Epithelial cell of esophagus (primary cell): ENCODE measurements at regions not wholly inside any gene's neighbourhood (a gene's known extent, or its start where the extent isn't known, plus 50 kb on each side); places are given as distances from the start of the nearest gene placed in this dataset.

Source experiments
- DNase-seq: peaks from one replicate; pipeline ENCODE4 v3.0.0; 2010; ENCODE audit warnings: low read depth
- H3K4me3 ChIP-seq: 2 replicates; pipeline ENCODE4 v1.5.1; 2011; ENCODE audit warnings: mild to moderate bottlenecking, low read length, control low read depth
- TF ChIP-seq, protein P1 (sequence below): IDR thresholded peaks from 2 replicates; pipeline ENCODE4 v1.5.1; 2011; ENCODE audit warnings: low read depth, mild to moderate bottlenecking, low read length, control low read depth, inconsistent platforms; ENCODE audit not compliant: insufficient read depth; ENCODE audit errors: missing control alignments

DNA sequence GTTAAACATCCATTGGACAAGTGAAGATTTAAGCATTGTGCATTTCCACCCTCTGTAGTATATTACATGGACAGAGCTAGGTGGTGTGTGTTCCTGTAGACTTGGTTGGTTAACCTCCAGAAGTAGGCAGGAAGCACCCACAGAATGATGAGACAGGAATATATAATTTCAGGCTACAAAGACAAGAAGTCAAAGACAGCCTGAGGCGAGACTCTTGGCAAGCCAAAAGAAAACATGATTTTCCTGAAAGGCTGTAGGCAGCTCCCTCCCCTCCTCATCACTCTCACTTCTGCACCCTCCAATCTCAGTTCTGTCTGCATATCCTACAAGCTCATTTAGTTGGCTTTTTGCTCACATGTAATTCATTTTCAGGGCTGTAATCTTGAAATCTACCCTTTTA is 110.0 kb upstream of the SLC35B3 start:
- TF ChIP-seq, protein P1, sequence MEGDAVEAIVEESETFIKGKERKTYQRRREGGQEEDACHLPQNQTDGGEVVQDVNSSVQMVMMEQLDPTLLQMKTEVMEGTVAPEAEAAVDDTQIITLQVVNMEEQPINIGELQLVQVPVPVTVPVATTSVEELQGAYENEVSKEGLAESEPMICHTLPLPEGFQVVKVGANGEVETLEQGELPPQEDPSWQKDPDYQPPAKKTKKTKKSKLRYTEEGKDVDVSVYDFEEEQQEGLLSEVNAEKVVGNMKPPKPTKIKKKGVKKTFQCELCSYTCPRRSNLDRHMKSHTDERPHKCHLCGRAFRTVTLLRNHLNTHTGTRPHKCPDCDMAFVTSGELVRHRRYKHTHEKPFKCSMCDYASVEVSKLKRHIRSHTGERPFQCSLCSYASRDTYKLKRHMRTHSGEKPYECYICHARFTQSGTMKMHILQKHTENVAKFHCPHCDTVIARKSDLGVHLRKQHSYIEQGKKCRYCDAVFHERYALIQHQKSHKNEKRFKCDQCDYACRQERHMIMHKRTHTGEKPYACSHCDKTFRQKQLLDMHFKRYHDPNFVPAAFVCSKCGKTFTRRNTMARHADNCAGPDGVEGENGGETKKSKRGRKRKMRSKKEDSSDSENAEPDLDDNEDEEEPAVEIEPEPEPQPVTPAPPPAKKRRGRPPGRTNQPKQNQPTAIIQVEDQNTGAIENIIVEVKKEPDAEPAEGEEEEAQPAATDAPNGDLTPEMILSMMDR = no peak
- peak; percentile 10 for DNase-seq
- no peak overlapping the region for H3K4me3 ChIP-seq

DNA sequence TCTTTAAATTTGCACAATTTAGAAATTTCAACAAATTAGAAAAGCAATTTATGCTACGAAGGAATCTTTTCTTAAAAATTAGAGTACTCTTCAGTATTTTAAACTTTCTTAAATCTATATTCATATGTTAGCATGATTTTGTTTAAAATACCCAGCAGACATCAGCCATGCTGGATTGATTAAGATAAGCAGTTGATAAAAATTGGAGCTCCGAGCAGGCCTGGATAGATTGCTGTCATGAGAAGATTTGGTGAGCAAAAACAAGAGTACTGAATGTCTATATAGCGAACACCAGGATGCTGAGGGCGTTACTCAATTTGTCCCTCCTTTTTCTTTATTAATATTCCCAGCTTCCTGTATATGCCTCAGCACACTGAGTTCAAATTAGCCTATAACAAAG is 108.4 kb upstream of the SLC35B3 start:
- TF ChIP-seq, protein P1 = no peak
- DNase-seq = no peak
- no peak overlapping the region for H3K4me3 ChIP-seq

DNA sequence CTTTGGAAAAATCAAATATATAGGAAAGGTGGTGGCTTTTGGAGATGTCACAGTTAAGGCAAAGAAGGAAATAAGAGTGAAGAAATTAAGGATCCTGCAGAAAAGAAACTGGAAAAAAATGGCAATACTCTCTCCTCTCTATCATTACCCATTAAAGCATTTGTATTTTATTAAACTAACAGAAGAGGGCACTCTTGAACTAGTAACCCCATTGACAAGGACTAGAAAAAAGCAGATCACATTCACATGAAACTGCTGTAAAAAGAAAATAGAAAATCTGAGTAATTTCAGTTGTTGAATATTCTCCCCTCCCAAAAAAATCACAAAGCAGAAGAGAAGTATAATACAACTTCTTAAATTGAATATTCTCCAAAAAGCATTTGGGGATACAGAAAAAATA is 104.1 kb upstream of the SLC35B3 start:
- TF ChIP-seq, protein P1 = peak; percentile 11
- H3K4me3 ChIP-seq = no peak overlapping the region
- peak; percentile 36 for DNase-seq

DNA sequence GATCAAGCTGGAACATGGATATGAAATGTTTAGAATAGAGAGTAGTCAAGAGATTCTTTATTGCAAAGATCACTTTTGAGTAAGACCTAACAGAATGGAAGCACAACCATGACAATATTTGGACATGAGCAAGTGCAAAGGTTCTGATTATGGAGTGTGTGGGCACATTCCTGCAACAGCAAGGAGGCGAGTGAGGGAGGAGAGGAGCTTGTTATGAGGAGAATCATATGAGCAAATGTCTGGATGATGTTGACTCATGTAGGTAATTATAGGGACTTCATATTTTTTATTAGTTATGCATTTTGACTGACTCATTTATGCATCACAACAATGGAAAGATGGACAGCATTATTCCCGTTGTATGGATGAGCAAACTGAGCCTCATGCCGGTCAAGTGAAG is 100.8 kb upstream of the SLC35B3 start:
- TF ChIP-seq, protein P1 = no peak
- peak; percentile 57 for DNase-seq
- no peak overlapping the region for H3K4me3 ChIP-seq

DNA sequence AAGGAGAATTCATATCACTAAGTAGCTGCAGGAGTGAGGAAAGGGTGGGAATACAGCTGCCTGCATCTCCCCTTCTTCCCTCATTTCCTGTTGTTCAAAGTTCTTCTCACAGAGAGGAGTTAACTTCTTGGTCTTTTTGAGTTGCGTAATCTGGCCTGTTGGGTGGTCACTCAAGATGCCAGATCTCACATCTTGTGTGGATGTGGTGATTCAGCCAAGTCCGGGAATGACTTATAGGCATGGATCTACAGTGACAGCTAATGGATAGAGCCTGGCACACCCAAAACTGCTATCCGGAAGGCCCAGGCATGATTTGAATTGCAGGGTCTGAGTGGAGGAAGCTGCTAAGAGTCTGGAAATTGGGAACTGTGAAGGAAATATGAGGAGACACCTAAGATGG is 100.2 kb upstream of the SLC35B3 start:
- TF ChIP-seq, protein P1 = no peak
- DNase-seq = peak; percentile 36
- H3K4me3 ChIP-seq = no peak overlapping the region

DNA sequence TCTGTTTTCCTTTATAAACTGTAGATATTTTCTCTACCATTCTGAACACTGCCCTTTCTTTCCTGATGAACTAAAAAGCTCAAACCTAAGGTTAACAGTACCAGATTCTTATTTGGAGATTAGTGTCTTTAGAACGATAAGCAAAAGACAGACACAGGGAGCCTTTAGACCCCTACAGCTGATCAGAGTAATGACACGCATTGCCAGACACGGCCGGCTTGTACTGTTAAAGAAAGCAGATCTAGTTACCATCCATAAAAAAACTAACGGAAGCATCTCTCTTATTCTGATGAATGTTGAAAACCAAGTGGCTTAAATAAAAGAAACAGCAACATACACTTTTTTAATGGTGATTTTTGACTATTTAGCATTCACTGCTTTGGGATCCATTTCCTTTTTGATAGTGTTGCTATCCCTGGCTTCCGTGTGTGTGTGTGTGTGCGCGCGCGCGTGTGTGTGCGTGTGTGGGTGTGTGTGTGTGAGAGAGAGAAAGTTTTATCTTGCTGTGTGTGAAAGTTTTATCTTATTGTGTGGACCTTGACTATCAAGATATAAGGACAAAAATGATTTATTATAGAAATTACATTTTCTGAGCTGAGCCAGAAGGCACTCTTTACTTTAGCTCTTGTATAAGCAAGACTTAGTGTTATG is 95.6 kb upstream of the SLC35B3 start:
- DNase-seq = no peak
- TF ChIP-seq, protein P1 = no peak
- no peak overlapping the region for H3K4me3 ChIP-seq

DNA sequence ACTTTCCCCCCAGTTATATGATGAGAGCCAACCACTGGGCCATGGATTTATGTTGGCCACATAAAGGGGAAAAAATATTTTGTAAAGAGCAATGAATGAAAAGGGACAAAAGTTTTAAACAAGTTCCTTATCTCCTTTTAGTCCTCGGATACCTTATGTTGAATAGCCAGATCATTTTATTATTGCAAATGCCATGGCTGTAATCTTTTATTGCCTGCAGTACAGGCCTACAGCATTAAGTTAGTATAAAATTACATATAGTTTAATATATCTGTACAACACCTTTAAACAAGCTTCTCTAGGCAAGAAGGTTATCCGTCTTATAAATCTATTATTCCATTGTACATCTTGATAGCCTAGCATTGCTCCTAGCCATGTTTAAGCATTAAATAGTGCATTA is 93.9 kb upstream of the SLC35B3 start:
- TF ChIP-seq, protein P1 = no peak
- no peak overlapping the region for H3K4me3 ChIP-seq
- no peak for DNase-seq
